K562 (cell line): ENCODE measurements at regions not wholly inside any gene's neighbourhood (a gene's known extent, or its start where the extent isn't known, plus 50 kb on each side); places are given as distances from the start of the nearest gene placed in this dataset.

Experiments used
- BCL6 ChIP-seq: fragments of 250-450 bp; sonication (Bioruptor Pico); IDR thresholded peaks from 2 replicates; pipeline ENCODE4 v1.4.0; 2020
- CAMTA2 ChIP-seq: fragments of 250-450 bp; sonication (Bioruptor Pico); conservative IDR thresholded peaks from 2 replicates; pipeline ENCODE4 v1.5.1; 2022
- NONO ChIP-seq, 2 experiments: fragments of 200-400 bp in 1 of 2; fragments of 450-650 bp in 1 of 2; formaldehyde crosslinking in 1 of 2; IDR thresholded peaks; 2 replicates each; pipeline ENCODE4 v1.6.1; 2017; ENCODE audit warnings: low read depth in 2 of 2, mild to moderate bottlenecking in 2 of 2, moderate library complexity in 2 of 2, low read length in 1 of 2
- TF ChIP-seq, protein P1 (sequence below), 2 experiments: fragments of 450-650 bp; formaldehyde crosslinking in 1 of 2; IDR thresholded peaks; 2 replicates each; pipeline versions ENCODE4 v1.4.0 to v1.6.1; 2014 to 2020; ENCODE audit warnings: mild to moderate bottlenecking in 2 of 2, borderline replicate concordance in 1 of 2, low read depth in 1 of 2
- TF ChIP-seq, protein P2 (sequence below): sonication (generic); formaldehyde crosslinking; IDR thresholded peaks from 2 replicates; pipeline ENCODE4 v1.4.0; 2020; ENCODE audit warnings: mild to moderate bottlenecking, missing genetic modification reagents
- TF ChIP-seq, protein P3 (sequence below): fragments of 250-450 bp; sonication (Bioruptor Pico); IDR thresholded peaks from 2 replicates; pipeline ENCODE4 v1.8.0; 2022; ENCODE audit warnings: moderate library complexity, mild to moderate bottlenecking, inconsistent platforms

DNA sequence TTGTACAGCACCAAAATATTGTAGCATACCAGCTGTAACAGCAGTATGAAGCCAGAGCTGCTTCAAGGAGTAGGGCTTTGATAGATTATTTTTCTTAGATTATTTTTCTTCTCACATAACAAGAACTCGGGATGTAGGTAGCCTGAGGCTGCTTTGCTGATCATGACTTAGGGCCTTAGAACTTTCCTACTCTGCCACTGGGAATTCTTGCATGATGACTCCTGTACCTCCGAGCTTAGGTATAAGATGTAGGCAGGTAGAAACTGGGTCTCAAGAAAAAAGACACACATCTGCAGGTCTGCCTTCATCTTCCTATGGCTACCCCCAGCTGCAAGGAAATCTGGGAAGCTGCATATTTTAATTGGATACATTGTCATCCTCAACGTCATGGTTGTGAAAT, 115.9 kb upstream of the PNPLA4 start (continued):
- TF ChIP-seq, protein P1, sequence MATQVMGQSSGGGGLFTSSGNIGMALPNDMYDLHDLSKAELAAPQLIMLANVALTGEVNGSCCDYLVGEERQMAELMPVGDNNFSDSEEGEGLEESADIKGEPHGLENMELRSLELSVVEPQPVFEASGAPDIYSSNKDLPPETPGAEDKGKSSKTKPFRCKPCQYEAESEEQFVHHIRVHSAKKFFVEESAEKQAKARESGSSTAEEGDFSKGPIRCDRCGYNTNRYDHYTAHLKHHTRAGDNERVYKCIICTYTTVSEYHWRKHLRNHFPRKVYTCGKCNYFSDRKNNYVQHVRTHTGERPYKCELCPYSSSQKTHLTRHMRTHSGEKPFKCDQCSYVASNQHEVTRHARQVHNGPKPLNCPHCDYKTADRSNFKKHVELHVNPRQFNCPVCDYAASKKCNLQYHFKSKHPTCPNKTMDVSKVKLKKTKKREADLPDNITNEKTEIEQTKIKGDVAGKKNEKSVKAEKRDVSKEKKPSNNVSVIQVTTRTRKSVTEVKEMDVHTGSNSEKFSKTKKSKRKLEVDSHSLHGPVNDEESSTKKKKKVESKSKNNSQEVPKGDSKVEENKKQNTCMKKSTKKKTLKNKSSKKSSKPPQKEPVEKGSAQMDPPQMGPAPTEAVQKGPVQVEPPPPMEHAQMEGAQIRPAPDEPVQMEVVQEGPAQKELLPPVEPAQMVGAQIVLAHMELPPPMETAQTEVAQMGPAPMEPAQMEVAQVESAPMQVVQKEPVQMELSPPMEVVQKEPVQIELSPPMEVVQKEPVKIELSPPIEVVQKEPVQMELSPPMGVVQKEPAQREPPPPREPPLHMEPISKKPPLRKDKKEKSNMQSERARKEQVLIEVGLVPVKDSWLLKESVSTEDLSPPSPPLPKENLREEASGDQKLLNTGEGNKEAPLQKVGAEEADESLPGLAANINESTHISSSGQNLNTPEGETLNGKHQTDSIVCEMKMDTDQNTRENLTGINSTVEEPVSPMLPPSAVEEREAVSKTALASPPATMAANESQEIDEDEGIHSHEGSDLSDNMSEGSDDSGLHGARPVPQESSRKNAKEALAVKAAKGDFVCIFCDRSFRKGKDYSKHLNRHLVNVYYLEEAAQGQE (IDR thresholded peaks at IDR 0.05; ENCODE audit: borderline replicate concordance), result no peak
- TF ChIP-seq, protein P1 (CRISPR knock-in tag; IDR thresholded peaks at IDR 0.05; ENCODE audit: low read depth), result no peak
- TF ChIP-seq BCL6 (CRISPR knock-in tag) (no peak), NONO (IDR thresholded peaks at IDR 0.05; ENCODE audit: low read depth in 2 of 2, low read length in 1 of 2) (no peak), CAMTA2 (no peak)
- TF ChIP-seq, protein P2, sequence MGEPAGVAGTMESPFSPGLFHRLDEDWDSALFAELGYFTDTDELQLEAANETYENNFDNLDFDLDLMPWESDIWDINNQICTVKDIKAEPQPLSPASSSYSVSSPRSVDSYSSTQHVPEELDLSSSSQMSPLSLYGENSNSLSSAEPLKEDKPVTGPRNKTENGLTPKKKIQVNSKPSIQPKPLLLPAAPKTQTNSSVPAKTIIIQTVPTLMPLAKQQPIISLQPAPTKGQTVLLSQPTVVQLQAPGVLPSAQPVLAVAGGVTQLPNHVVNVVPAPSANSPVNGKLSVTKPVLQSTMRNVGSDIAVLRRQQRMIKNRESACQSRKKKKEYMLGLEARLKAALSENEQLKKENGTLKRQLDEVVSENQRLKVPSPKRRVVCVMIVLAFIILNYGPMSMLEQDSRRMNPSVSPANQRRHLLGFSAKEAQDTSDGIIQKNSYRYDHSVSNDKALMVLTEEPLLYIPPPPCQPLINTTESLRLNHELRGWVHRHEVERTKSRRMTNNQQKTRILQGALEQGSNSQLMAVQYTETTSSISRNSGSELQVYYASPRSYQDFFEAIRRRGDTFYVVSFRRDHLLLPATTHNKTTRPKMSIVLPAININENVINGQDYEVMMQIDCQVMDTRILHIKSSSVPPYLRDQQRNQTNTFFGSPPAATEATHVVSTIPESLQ (CRISPR knock-in tag), result no peak
- TF ChIP-seq, protein P3, sequence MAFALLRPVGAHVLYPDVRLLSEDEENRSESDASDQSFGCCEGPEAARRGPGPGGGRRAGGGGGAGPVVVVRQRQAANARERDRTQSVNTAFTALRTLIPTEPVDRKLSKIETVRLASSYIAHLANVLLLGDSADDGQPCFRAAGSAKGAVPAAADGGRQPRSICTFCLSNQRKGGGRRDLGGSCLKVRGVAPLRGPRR (CRISPR knock-in tag), result no peak
